NCI-H146 treated with DMSO at 0.1 percent for 48 hours (cell line): ENCODE measurements at regions not wholly inside any gene's neighbourhood (a gene's known extent, or its start where the extent isn't known, plus 50 kb on each side); places are given as distances from the start of the nearest gene placed in this dataset.
"Not testable (repeated sequence)": the region's sequence is repeated elsewhere in the genome, so short reads cannot be mapped to it uniquely, and the experiment has no call there.

Experiments
- DNase-seq: peaks from one replicate; lab custom pipeline; 2025; ENCODE audit not compliant: unreplicated experiment; lab: John Stamatoyannopoulos, UW

GRCh38 chr13:44755872-44756271 is 179.7 kb upstream of the TSC22D1 start:
- DNase-seq = no peak

- DNase-seq = no peak
Observed at GRCh38 chr13:44752164-44752563, 176.0 kb upstream of the TSC22D1 start.

GRCh38 chr13:44750630-44751029 is 174.5 kb upstream of the TSC22D1 start:
- no peak for DNase-seq

GRCh38 chr13:44749906-44750305 is 173.8 kb upstream of the TSC22D1 start:
- DNase-seq = no peak

DNA sequence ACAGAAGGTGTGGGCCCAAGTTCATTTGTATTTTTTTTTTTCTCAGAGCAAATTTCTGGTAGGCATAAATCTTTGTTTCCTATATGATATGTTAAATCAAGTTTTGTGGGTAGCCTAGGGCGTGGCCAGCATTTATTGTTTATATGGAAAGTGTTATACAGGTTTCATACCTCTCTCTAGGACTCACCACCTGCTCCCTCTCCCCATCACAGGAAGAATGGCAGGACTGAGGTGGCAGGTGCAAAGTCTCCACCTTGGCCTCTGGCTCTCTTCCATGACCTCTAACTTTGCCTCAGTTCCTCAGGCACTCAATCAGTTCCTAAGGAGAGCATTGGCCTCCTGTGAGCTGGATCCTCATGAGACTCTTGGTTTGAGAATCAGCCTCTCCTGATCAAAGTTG is 172.3 kb upstream of the TSC22D1 start:
- no peak for DNase-seq

GRCh38 chr13:44747179-44747578 is 171.0 kb upstream of the TSC22D1 start:
- DNase-seq = no peak

- no peak for DNase-seq
Observed at GRCh38 chr13:44746690-44747089, 170.6 kb upstream of the TSC22D1 start.

DNA sequence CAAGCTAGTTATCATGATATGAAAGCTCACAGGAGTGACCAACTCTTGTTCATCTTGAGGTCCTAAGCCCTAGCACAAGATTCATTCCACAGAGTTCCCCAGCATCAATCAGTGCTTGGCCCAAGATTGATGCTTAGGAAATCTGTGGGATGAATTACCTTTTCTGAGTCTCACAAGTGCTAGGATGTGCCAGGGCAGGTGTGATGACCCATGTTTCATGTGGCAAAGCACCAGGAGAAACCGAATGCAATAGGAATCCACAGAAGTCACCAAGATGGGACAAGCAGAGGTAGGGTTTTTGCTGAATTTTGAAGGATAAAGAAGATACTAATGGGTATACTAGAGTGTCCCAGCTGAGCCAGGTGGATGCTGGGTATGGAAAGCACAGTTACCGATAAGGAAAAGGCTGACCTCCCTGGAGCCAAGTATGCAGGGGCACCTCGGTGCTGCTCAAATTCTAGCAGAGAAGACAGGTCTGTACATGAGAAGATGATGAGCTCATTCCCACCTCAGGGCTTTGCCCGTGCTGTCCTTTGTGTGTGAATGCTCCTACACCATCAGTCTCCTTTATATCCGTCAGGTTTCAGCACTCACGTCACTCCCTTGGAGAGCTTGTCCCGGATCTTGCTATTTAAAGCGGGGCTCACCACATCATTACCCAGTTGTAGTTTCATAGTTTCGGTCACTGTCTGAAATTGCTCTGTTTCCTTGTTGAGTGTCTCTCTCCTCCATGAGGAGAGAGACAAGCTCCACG is 168.9 kb upstream of the TSC22D1 start:
- DNase-seq = no peak

DNA sequence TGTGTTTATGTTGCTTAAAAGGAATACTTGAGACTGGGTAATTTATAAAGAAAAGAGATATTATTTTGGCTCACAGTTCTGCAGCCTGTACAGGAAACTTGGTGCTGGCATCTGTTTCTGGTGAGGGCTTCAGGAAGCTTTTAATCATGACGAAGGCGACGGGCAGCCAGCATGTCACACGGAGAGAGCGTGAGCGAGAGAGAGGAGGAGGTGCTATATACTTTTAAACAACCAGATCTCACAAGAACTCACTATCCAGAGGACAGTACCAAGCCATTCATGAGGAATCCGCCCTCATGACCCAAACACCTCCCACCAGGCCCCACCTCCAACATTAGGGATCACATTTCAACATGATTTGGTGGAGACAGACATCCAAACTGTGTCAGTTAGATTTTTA is 163.4 kb upstream of the TSC22D1 start:
- no peak for DNase-seq

GRCh38 chr13:44739120-44739519 is 163.0 kb upstream of the TSC22D1 start:
- DNase-seq = no peak

GRCh38 chr13:44738463-44738862 is 162.3 kb upstream of the TSC22D1 start:
- DNase-seq = no peak

DNA sequence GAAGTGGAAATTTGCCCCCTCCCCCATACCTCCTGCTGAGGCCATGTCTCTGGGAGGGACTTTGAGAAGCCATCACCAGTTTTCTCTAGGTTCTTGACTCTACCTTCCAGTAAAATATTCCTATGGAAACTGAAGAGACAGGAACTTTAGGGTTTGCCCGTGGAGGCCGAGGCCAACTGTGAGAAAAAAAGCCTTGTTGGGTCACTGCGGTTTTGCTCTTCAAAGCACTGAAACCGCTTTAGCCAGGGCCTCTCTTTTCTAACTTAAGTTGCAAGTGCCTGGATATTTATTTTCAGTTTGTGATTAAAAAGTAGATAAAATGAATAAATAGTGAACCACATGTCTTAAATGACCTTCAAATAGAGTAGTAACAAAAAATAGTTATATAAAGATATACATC is 159.7 kb upstream of the TSC22D1 start:
- DNase-seq = no peak

GRCh38 chr13:44734201-44734707 is 158.1 kb upstream of the TSC22D1 start:
- no peak for DNase-seq

GRCh38 chr13:44732503-44733098 is 156.5 kb upstream of the TSC22D1 start:
- DNase-seq = no peak

- no peak for DNase-seq
Observed at GRCh38 chr13:44730851-44731250, 154.7 kb upstream of the TSC22D1 start.

- DNase-seq = no peak
Observed at GRCh38 chr13:44730099-44730498, 154.0 kb upstream of the TSC22D1 start.

DNA sequence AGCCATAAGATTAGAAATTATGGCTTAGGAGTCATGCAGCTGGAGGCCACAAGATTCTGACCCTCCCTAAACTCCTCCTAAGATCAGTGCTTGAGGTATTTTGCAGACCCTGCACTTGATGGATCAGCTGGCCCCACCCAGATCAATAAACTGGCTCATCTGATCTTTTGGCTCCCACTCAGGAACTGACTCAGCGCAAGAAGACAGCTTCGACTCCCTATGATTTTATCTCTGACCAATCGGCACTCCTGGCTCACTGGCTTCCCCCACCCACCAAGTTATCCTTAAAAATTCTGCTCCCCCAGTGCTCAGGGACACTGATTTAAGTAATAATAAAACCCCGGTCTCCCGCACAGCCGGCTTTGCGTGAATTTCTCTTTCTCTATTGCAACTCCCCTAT is 151.5 kb upstream of the TSC22D1 start:
- DNase-seq = not testable (repeated sequence)

DNA sequence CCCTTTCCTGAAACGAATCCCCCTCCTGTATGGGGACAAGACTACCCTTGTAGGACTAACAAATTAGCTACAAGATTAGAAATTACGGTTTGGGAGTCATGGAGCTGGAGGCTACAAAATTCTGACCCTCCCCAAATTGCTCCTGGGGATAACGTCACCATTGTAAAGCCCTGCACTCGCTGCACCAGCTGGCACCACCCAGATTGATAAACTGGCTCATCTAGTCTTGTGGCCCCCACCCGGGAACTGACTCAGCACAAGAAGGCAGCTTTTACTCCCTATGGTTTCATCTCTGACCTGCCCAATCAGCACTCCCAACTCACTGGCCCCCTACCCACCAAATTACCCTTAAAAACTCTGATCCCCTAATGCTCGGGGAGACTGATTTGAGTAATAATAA is 150.6 kb upstream of the TSC22D1 start:
- no peak for DNase-seq

GRCh38 chr13:44726214-44726613 is 150.1 kb upstream of the TSC22D1 start:
- no peak for DNase-seq

- DNase-seq = no peak
Observed at GRCh38 chr13:44719857-44720671, 143.9 kb upstream of the TSC22D1 start.

GRCh38 chr13:44718467-44718866 is 142.3 kb upstream of the TSC22D1 start:
- no peak for DNase-seq
